ENCODE measurements at regions not wholly inside any gene's neighbourhood (a gene's known extent, or its start where the extent isn't known, plus 50 kb on each side); places are given as distances from the start of the nearest gene placed in this dataset.

GRCh38 chr13:33636955-33637670 lies 180.8 kb upstream of the RFC3 start:
- 56% methylated on average over 3 of the region's 3 CpGs for WGBS (ENCODE audit: insufficient coverage, insufficient replicate concordance, low lambda C conversion rate, missing lambda C conversion rate)
- H3K4me2 ChIP-seq (ENCODE audit: control insufficient read depth, insufficient read depth) = peak overlapping the region; percentile 38; the same call in 1 of the 2 replicates
- ChIA-PET CTCF (interaction anchor here (1.1 kb wide), 1 partner anchor 11 kb away, joined by 3 read pairs; no protein-coding TSS in a partner anchor), RAD21 (ENCODE audit: unreplicated experiment) (interaction anchor here (0.6 to 1.1 kb wide), 3 partner anchors 19 to 253 kb away, joined by 3 to 4 read pairs (median 4); no protein-coding TSS in a partner anchor), SMC1A (ENCODE audit: uncharacterized antibody, unreplicated experiment) (interaction anchor here (0.8 to 1.5 kb wide), 3 partner anchors 8 to 87 kb away, joined by 3 to 4 read pairs (median 4); no protein-coding TSS in a partner anchor), POLR2A (no interaction called here)
- ATAC-seq (no peak), DNase-seq (ENCODE audit: low read depth, low spot score) (no peak), FAIRE-seq (no peak)
- BruUV-seq (replicated peaks) = no TSS peak
- TF ChIP-seq HDGF (IDR thresholded peaks at IDR 0.05) = no peak
- TF ChIP-seq, protein P1, sequence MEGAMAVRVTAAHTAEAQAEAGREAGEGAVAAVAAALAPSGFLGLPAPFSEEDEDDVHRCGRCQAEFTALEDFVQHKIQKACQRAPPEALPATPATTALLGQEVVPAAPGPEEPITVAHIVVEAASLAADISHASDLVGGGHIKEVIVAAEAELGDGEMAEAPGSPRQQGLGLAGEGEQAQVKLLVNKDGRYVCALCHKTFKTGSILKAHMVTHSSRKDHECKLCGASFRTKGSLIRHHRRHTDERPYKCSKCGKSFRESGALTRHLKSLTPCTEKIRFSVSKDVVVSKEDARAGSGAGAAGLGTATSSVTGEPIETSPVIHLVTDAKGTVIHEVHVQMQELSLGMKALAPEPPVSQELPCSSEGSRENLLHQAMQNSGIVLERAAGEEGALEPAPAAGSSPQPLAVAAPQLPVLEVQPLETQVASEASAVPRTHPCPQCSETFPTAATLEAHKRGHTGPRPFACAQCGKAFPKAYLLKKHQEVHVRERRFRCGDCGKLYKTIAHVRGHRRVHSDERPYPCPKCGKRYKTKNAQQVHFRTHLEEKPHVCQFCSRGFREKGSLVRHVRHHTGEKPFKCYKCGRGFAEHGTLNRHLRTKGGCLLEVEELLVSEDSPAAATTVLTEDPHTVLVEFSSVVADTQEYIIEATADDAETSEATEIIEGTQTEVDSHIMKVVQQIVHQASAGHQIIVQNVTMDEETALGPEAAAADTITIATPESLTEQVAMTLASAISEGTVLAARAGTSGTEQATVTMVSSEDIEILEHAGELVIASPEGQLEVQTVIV (IDR thresholded peaks at IDR 0.05; ENCODE audit: borderline replicate concordance, partially characterized antibody) = no peak
- TF ChIP-seq NRF1 (conservative IDR thresholded peaks at IDR 0.05; ENCODE audit: low read depth, low read length) = no peak
- no peak for TF ChIP-seq CREB1 (IDR thresholded peaks at IDR 0.05; ENCODE audit: low read depth)
- no peak for TF ChIP-seq PML (IDR thresholded peaks at IDR 0.05; ENCODE audit: low read length)
- no peak for TF ChIP-seq CREM (IDR thresholded peaks at IDR 0.05; ENCODE audit: low read depth)
- TF ChIP-seq SREBF2 (IDR thresholded peaks at IDR 0.05; ENCODE audit: low read length) = no peak
- no peak for TF ChIP-seq POU2F2 (IDR thresholded peaks at IDR 0.05; ENCODE audit: borderline replicate concordance, low read depth, low read length)
- no peak for TF ChIP-seq NFYA (IDR thresholded peaks at IDR 0.05; ENCODE audit: borderline replicate concordance, low read depth, low read length)
- TF ChIP-seq YBX1 (IDR thresholded peaks at IDR 0.05) = no peak
- TF ChIP-seq RB1 (IDR thresholded peaks at IDR 0.05; ENCODE audit: borderline replicate concordance) = no peak
- TF ChIP-seq, protein P2, sequence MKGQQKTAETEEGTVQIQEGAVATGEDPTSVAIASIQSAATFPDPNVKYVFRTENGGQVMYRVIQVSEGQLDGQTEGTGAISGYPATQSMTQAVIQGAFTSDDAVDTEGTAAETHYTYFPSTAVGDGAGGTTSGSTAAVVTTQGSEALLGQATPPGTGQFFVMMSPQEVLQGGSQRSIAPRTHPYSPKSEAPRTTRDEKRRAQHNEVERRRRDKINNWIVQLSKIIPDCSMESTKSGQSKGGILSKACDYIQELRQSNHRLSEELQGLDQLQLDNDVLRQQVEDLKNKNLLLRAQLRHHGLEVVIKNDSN (IDR thresholded peaks at IDR 0.05; ENCODE audit: borderline replicate concordance, extremely low read length, insufficient read depth, low read depth, low read length) = no peak
- no peak for TF ChIP-seq FOS (IDR thresholded peaks at IDR 0.05; ENCODE audit: borderline replicate concordance, extremely low read depth, insufficient read length)
- no peak for TF ChIP-seq LARP7 (IDR thresholded peaks at IDR 0.05)
- TF ChIP-seq, protein P3, sequence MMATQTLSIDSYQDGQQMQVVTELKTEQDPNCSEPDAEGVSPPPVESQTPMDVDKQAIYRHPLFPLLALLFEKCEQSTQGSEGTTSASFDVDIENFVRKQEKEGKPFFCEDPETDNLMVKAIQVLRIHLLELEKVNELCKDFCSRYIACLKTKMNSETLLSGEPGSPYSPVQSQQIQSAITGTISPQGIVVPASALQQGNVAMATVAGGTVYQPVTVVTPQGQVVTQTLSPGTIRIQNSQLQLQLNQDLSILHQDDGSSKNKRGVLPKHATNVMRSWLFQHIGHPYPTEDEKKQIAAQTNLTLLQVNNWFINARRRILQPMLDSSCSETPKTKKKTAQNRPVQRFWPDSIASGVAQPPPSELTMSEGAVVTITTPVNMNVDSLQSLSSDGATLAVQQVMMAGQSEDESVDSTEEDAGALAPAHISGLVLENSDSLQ (IDR thresholded peaks at IDR 0.05) = no peak
- no peak for TF ChIP-seq CBFB (IDR thresholded peaks at IDR 0.05; ENCODE audit: low read depth)
- no peak for TF ChIP-seq NBN (IDR thresholded peaks at IDR 0.05)
- no peak for TF ChIP-seq IRF4 (IDR thresholded peaks at IDR 0.05; ENCODE audit: low read depth, low read length)
- no peak for TF ChIP-seq SIN3A (IDR thresholded peaks at IDR 0.05; ENCODE audit: low read depth, low read length)
- TF ChIP-seq SMAD1 (IDR thresholded peaks at IDR 0.05; ENCODE audit: low read depth, partially characterized antibody) = no peak
- H3K27ac ChIP-seq (ENCODE audit: control insufficient read depth, insufficient read depth) = no peak overlapping the region
- in situ Hi-C loops (cut with MboI) (no loop called here), intact Hi-C loops (cut with micrococcal nuclease; ENCODE audit: unreplicated experiment) (no loop called here)
- no peak overlapping the region for H3K9ac ChIP-seq (ENCODE audit: control insufficient read depth, insufficient read depth, low read length)
- H3K27me3 ChIP-seq (replicated peaks in 1 of 2; ENCODE audit: control insufficient read depth in 2 of 2, insufficient read depth in 2 of 2, low read length in 1 of 2) = no peaks in the 10 kb centered on the region
- no peaks in the 10 kb centered on the region; the same call in 2 of the 3 replicates for H3K9me3 ChIP-seq (replicated peaks; ENCODE audit: control insufficient read depth, insufficient read depth, low read length)
- H3K79me2 ChIP-seq (ENCODE audit: control insufficient read depth, insufficient read depth, low read length) = no peaks in the 10 kb centered on the region
- H3K4me1 ChIP-seq (ENCODE audit: control insufficient read depth, insufficient read depth, low read length) = peaks cover 19% of the 10 kb centered on the region
- no peaks in the 10 kb centered on the region for H4K20me1 ChIP-seq (ENCODE audit: control insufficient read depth, insufficient read depth)
- no peaks in the 10 kb centered on the region for H3K36me3 ChIP-seq (ENCODE audit: control insufficient read depth in 2 of 2, insufficient read depth in 2 of 2, low read length in 1 of 2)
- no peak overlapping the region for H3K4me3 ChIP-seq
- H2AFZ ChIP-seq (ENCODE audit: control insufficient read depth, low read depth, low read length) = peak overlapping the region; percentile 71

Measured in GM12878 (cell line).